ENCODE measurements at regions not wholly inside any gene's neighbourhood (a gene's known extent, or its start where the extent isn't known, plus 50 kb on each side); places are given as distances from the start of the nearest gene placed in this dataset.

GRCh38 chr1:208564466-208564865 lies 320.3 kb upstream of the PLXNA2 start:
- no peak for DNase-seq (ENCODE audit: low read depth, low spot score)
- CTCF ChIA-PET = no interaction called here
- POLR2A ChIA-PET = no interaction called here
- no peak for TF ChIP-seq CTCF (IDR thresholded peaks at IDR 0.05; ENCODE audit: insufficient read depth, low read length, missing control alignments)
- H3K4me3 ChIP-seq (ENCODE audit: low read depth, low read length) = no peak overlapping the region

GRCh38 chr1:208565756-208566440 lies 321.7 kb upstream of the PLXNA2 start:
- no peak for TF ChIP-seq CTCF (IDR thresholded peaks at IDR 0.05; ENCODE audit: insufficient read depth, low read length, missing control alignments)
- POLR2A ChIA-PET = no interaction called here
- CTCF ChIA-PET = no interaction called here
- no peak overlapping the region for H3K4me3 ChIP-seq (ENCODE audit: low read depth, low read length)
- no peak for DNase-seq (ENCODE audit: low read depth, low spot score)

- POLR2A ChIA-PET = no interaction called here
- no peak overlapping the region for H3K4me3 ChIP-seq (ENCODE audit: low read depth, low read length)
- CTCF ChIA-PET = no interaction called here
- DNase-seq (ENCODE audit: low read depth, low spot score) = no peak
- no peak for TF ChIP-seq CTCF (IDR thresholded peaks at IDR 0.05; ENCODE audit: insufficient read depth, low read length, missing control alignments)
These were observed 325.0 kb upstream of the PLXNA2 start for GRCh38 chr1:208569181-208569580.

GRCh38 chr1:208570362-208570761 lies 326.2 kb upstream of the PLXNA2 start:
- no peak for TF ChIP-seq CTCF (IDR thresholded peaks at IDR 0.05; ENCODE audit: insufficient read depth, low read length, missing control alignments)
- no peak for DNase-seq (ENCODE audit: low read depth, low spot score)
- no peak overlapping the region for H3K4me3 ChIP-seq (ENCODE audit: low read depth, low read length)
- ChIA-PET POLR2A (no interaction called here), CTCF (no interaction called here)

- ChIA-PET POLR2A (no interaction called here), CTCF (no interaction called here)
- no peak for TF ChIP-seq CTCF (IDR thresholded peaks at IDR 0.05; ENCODE audit: insufficient read depth, low read length, missing control alignments)
- H3K4me3 ChIP-seq (ENCODE audit: low read depth, low read length) = no peak overlapping the region
- DNase-seq (ENCODE audit: low read depth, low spot score) = no peak
These were observed 332.2 kb upstream of the PLXNA2 start for GRCh38 chr1:208576425-208576824.

GRCh38 chr1:208577381-208577905 lies 333.3 kb upstream of the PLXNA2 start:
- DNase-seq (ENCODE audit: low read depth, low spot score) = no peak
- no peak overlapping the region for H3K4me3 ChIP-seq (ENCODE audit: low read depth, low read length)
- TF ChIP-seq CTCF (IDR thresholded peaks at IDR 0.05; ENCODE audit: insufficient read depth, low read length, missing control alignments) = no peak
- CTCF ChIA-PET = no interaction called here
- POLR2A ChIA-PET = no interaction called here

All from AG04449 (cell line).